Stimulated activated CD4-positive, alpha-beta T cell treated with anti-CD3 and anti-CD28 coated beads, Interleukin-1b, Interleukin-23, amount 100 ng/mL, for 24 hours (primary cell): ENCODE measurements at regions not wholly inside any gene's neighbourhood (a gene's known extent, or its start where the extent isn't known, plus 50 kb on each side); places are given as distances from the start of the nearest gene placed in this dataset.
"Not testable (repeated sequence)": the region's sequence is repeated elsewhere in the genome, so short reads cannot be mapped to it uniquely, and the experiment has no call there.

Experiments
- DNase-seq, 4 experiments: peaks; one replicate each; pipeline ENCODE4 v3.0.0-alpha.2; 2020; ENCODE audit warnings: low read depth in 4 of 4, low spot score in 1 of 4

DNA sequence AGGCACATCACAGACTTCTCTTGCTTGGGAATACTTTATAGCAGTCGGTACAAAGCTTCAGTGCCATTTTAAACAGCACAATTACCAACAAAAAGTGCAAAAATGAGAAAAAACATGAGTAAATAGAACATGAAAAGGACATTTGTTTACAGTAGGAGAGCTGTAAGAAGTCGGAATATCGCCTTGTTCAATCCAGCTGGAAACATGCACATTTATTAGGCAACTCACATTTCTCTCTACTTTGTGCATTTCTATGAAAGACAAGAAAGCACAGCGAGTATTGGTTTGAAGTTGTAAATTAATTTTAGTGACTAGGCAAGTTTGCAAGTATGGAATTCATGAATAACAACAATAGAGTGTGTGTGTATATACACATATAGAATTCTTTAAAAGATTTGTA lies 484.7 kb downstream of the DACH1 start:
- DNase-seq = no peak

- DNase-seq = no peak
These were observed 486.8 kb downstream of the DACH1 start for GRCh38 chr13:71380191-71380590.

DNA sequence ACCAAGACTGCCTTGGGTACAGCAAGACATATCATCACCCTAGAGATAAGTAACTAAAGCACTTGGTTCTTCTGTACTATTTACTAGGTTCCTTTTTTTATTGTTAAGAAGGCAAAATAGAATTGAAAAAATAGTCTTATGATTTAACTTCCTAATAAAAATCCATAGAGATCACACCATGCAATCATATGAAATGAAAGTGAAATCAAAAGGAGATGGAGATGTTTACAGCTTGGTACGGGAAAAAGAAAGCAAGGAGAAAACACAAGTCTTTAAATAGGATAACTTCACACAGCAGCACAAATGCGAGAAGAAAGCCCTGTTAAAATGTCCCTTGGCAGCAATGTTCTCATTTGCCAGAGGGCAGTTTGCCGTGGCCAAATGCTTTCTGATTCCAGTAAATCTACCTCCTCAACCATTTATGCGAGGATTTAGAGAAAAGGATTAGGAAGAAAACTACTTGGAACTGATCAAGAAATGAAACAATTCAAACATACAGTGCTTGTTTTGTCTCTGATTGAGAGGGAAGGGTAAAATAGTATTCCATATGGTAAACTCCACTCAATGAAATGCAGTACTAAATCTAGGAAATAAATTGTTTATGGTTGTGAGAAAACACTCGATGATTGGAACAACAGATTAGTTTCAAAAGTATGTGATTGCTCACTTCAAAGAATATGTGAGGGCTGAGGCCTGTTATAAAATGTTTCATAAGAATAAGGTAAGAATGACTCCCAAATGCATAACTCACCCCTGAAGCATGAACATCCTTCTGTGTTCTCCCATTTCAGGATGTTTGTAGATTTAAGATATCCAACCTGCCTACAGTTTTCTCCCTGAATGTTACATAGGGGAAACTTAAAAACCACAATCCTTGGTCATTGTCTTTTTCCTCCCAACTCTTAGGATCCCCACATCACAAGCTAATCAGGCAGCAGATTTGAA lies 487.8 kb downstream of the DACH1 start:
- no peak for DNase-seq

DNA sequence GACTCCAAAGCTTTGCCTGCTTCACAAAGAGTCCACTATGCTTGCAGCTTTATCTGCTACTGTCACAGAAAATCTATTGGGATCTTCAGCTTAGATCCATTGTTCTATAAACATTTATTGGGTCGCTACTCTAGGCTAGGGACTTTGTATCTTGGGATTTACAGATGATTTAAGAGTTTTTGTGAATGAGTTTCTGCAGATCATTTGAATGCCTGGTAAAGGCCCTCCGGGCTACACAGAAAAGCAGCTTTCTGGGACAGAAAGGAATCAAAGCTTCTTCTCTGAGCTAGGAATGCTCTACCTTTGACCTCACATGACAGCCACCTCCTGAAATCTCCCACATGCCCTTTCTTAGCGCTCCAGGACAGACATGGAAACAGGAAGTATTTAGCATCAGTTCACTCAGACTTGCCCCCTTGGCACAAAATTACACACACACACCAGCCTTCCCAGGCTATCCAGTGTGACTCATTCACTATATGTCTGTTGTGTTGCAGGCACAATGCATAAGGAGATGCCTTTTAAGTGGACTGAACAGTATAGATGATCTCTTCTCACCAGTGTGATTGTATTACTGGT lies 492.4 kb downstream of the DACH1 start:
- no peak for DNase-seq

GRCh38 chr13:71368336-71368735 lies 498.7 kb downstream of the DACH1 start:
- DNase-seq = no peak

DNA sequence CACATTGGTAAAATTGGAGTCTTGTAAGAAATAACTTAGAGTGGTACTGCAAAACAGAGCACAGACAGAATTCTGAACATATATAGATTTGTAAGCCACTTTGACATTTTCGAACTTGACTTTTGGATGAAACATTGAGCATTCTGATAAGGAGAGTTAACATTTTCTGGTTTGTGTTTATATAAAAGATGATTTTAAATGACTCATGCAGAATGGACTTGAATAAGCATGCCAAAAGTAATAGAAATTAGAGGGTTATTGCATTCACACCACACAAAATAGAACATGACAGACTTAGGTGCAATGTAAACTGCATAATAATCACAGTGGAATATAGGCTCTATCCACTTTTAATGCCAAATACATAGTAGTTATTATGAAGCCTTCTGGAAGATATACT lies 507.0 kb downstream of the DACH1 start:
- no peak for DNase-seq

GRCh38 chr13:71359641-71360040 lies 507.4 kb downstream of the DACH1 start:
- no peak for DNase-seq

GRCh38 chr13:71358218-71358617 lies 508.8 kb downstream of the DACH1 start:
- DNase-seq = no peak

GRCh38 chr13:71355010-71355409 lies 512.0 kb downstream of the DACH1 start:
- no peak for DNase-seq

DNA sequence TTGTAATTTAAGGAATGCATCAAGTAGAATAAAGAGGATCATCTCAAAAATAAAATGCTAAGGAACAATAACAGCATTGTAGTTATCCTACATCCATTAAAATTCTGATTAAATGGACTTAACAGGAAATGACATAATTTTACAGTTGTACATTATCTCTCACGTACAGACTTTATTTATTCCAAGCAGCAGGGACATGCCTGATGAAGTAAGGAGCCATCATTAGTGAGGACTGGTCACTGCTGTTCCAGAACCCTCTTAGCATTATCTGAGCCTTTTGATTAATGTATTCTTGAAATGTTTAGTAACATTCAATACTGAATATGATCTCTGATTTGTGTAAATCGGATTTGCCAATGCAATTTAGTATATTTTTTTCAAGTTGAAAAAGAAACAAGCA lies 516.1 kb downstream of the DACH1 start:
- no peak for DNase-seq

- DNase-seq = not testable (repeated sequence)
These were observed 521.1 kb downstream of the DACH1 start for GRCh38 chr13:71345856-71346255.

DNA sequence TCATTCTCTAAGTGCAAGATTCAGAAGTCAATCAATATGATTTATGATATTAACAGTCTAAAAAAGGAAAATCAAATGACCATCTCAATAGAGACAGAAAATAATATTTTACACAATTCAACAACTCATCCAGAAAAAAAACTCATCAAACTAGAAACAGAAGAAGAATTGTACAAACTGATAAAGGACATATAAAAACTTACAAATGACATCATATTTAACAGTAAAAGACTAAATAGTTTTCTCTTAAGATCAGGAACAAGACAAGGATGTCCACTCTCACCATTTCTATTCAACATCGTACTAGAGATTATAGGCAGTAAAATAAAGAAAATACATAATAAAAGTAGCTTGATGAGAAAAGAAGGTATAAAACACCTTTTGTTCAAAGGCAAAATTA lies 527.3 kb downstream of the DACH1 start:
- DNase-seq = no peak

- no peak for DNase-seq
These were observed 528.0 kb downstream of the DACH1 start for GRCh38 chr13:71339005-71339404.

DNA sequence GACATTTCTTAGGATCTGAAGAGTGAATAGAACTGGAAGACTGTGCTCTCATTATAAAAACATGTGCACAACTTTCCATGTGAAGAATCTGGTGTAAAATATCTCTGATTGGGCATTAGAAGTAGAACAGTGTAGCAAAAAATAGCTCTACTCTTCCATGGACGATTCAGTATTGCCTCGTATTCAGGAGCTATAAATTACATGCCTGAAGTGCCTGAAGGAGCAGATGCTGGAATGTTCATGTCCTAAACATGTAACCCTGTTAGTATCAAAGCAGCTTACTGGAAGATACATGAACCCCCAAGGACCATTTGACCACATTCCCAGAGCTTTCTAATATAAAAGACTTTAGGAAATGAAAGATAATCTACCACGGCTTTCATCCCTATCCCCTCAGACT lies 528.9 kb downstream of the DACH1 start:
- no peak for DNase-seq

GRCh38 chr13:71327266-71327665 lies 539.7 kb downstream of the DACH1 start:
- no peak for DNase-seq

GRCh38 chr13:71325556-71325955 lies 541.4 kb downstream of the DACH1 start:
- DNase-seq = no peak

- no peak for DNase-seq
These were observed 543.7 kb downstream of the DACH1 start for GRCh38 chr13:71323266-71323665.

DNA sequence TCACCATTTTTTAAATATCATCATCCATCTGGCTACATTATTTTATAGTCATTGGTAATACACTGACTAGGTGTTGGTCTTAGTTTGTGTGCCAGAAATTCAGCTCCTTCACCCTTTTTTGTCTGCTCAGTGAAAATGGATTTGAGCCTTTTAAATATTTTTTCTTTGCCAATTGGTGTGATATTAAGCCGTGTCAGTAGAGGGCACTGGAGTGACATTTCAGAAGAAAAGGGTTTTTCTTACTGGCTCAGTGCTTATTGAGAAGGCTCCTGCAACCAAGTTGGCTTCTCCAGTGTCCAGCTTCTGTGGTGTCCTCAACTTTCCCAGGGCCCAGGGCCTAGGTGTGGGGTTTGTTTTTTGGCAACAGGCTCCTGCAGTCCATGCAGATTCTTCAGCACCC lies 546.6 kb downstream of the DACH1 start:
- no peak for DNase-seq

GRCh38 chr13:71316792-71317363 lies 550.1 kb downstream of the DACH1 start:
- no peak for DNase-seq

- DNase-seq = no peak
These were observed 554.1 kb downstream of the DACH1 start for GRCh38 chr13:71312923-71313322.

GRCh38 chr13:71309905-71310304 lies 557.1 kb downstream of the DACH1 start:
- DNase-seq = no peak

DNA sequence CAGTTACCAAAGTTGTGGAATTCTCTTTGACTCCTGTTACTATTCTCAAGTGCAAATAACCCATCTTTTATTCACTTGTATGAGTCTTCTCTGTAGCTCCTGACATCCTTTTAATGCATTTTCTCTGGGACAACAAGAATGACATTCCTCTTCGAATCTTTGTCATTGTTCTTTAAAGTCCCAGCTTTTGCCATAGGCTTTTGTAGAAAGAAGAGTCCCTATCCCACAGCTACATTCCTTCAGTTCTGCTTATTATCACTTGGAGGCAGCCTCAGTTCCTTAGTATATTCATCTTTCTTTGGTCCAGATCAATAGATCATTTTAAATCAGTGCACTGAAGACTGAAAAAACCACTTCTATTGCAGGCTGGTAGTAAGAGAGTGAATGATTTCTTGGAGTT lies 560.2 kb downstream of the DACH1 start:
- no peak for DNase-seq
